Heart left ventricle (tissue), 16 donors: ENCODE measurements at regions not wholly inside any gene's neighbourhood (a gene's known extent, or its start where the extent isn't known, plus 50 kb on each side); places are given as distances from the start of the nearest gene placed in this dataset.

Experiments
- ATAC-seq, 4 donors: fragments of 200-7000 bp; cut with Tn5 transposase; one replicate each; pipeline ENCODE4 v1.9.1; 2020 to 2022; ENCODE audit warnings: moderate library complexity in 4 of 4, mild to moderate bottlenecking in 3 of 4, moderate number of reproducible peaks in 1 of 4
- DNase-seq, 5 donors: peaks; one replicate each; pipeline ENCODE4 v3.0.0-alpha.2; 2020
- H3K27ac ChIP-seq, 12 donors: fragments of 200-600 bp; sonication (generic) in 4 of 12; one replicate each; pipeline versions ENCODE4 v1.5.0 to v1.8.0; 2016 to 2022; ENCODE audit warnings: mild to moderate bottlenecking in 2 of 12
- H3K27me3 ChIP-seq, 9 donors: fragments of 200-600 bp; sonication (generic) in 2 of 9; one replicate each; pipeline versions ENCODE4 v1.5.1 to v1.8.0; 2016 to 2022; ENCODE audit warnings: mild to moderate bottlenecking in 3 of 9
- H3K36me3 ChIP-seq, 9 donors: fragments of 200-600 bp; sonication (generic) in 2 of 9; one replicate each; pipeline versions ENCODE4 v1.5.0 to v1.8.0; 2018 to 2022; ENCODE audit warnings: mild to moderate bottlenecking in 2 of 9
- H3K4me1 ChIP-seq, 12 donors: fragments of 200-600 bp; sonication (generic) in 4 of 12; one replicate each; pipeline versions ENCODE4 v1.5.0 to v1.8.0; 2016 to 2022; ENCODE audit warnings: mild to moderate bottlenecking in 3 of 12
- H3K4me3 ChIP-seq, 12 donors: fragments of 200-600 bp; sonication (generic) in 4 of 12; one replicate each; pipeline versions ENCODE4 v1.5.0 to v1.8.0; 2017 to 2022; ENCODE audit warnings: mild to moderate bottlenecking in 9 of 12, moderate library complexity in 4 of 12
- H3K9me3 ChIP-seq, 12 donors: fragments of 200-600 bp; sonication (generic) in 4 of 12; one replicate each; pipeline versions ENCODE4 v1.5.0 to v1.8.0; 2016 to 2022; ENCODE audit warnings: mild to moderate bottlenecking in 1 of 12
- POLR2A ChIP-seq, 2 donors: fragments of 450-650 bp; IDR thresholded peaks; one replicate each; pipeline ENCODE4 v1.6.1; 2017; ENCODE audit warnings: antibody characterized with exemption in 2 of 2, mild to moderate bottlenecking in 2 of 2, moderate library complexity in 2 of 2
- WGBS, 4 donors: extraction: QIAGEN DNeasy Blood & Tissue Kit in 2 of 4; methylation state at CpG; one replicate each; pipeline versions ENCODE4 v1.1.5 to v1.1.7; 2013 to 2018; 5-methylcytosine and 5-hydroxymethylcytosine counted together
- intact Hi-C, 10 donors: fragments of 100-400 bp; cut with DNase I; formaldehyde crosslinking; loops; one replicate each; pipeline versions ENCODE4 v1.11.1 to v1.14.2; 2022
- TF ChIP-seq, protein P1 (sequence below), 12 donors: fragments of 200-600 bp; sonication (generic) in 4 of 12; IDR thresholded peaks; one replicate each; pipeline versions ENCODE4 v1.5.0 to v1.8.0; 2018 to 2022; ENCODE audit warnings: antibody characterized with exemption in 12 of 12, mild to moderate bottlenecking in 5 of 12
- donor health status: ischemic (EF 13 %, LVEDD 7.1; RV severe dilation, severe dysfunction).
- donor health status: healthy with polysubstance abuse.
- donor health status: DM: no; HTN: yes; CAD: no.
- donor health status: DM: no; HTN: no; CAD: no.
- donor health status: ischemic (EF 25% LVEDD 6.9; RV normal size, moderate dysfunction).
- donor health status: ischemic (EF 25% LVEDD 5.7; RV mildly dilated, moderate dysfunction).
- donor health status: healthy.
- donor health status: DM: yes; HTN: yes; CAD: no.
- donor health status: ischemic (EF 35%, LVEDD 5.7; RV mildly dilated, moderate dysfunction).
- donor health status: nonischemic (EF 11% LVEDD 7.7; RV severe dilation, severe dysfunction).
- donor health status: DM: yes; HTN: yes; CAD: no.
- donor health status: PGD.
- donor health status: ischemic (EF 29% LVEDD 5.4; RV normal size, mild dysfunction).
- donor health status: nonischemic (EF 23%, LVEDD 6.1; RV moderate dilation, normal function).

DNA sequence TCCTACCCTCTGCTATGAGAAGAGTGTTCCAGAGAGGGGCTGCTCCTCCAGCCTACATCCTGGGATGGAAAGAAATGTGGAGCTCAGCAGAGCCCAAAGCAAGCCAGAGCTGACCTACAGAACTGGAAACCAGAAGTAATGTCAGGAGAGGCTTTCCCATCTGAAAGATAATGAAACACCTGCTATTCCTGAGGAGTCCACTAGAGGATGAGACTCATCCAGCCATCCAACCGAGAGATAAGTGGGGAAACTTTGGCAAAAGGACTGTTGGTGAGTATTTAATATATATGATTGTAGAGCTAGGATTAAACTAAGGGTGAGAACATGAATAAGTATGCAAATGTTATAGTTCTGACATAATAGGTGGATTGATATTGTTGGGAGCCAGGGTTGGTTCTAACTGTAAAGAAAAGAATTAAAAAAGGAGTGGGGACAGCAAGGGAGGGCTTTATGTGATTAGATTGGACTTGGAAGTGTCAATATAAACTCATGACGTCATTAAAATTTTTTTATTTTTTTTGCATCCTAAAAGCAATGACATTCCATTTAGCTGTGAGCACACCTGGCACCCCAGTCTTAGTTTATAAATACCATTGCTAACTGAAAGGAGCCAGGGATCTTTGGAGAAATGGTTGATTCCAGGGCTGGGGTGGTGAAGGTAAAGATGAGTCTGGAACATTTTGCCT lies 312.8 kb upstream of the NFE2L3 start:
- H3K9me3 ChIP-seq: no peaks in the 10 kb centered on the region
- TF ChIP-seq, protein P1, sequence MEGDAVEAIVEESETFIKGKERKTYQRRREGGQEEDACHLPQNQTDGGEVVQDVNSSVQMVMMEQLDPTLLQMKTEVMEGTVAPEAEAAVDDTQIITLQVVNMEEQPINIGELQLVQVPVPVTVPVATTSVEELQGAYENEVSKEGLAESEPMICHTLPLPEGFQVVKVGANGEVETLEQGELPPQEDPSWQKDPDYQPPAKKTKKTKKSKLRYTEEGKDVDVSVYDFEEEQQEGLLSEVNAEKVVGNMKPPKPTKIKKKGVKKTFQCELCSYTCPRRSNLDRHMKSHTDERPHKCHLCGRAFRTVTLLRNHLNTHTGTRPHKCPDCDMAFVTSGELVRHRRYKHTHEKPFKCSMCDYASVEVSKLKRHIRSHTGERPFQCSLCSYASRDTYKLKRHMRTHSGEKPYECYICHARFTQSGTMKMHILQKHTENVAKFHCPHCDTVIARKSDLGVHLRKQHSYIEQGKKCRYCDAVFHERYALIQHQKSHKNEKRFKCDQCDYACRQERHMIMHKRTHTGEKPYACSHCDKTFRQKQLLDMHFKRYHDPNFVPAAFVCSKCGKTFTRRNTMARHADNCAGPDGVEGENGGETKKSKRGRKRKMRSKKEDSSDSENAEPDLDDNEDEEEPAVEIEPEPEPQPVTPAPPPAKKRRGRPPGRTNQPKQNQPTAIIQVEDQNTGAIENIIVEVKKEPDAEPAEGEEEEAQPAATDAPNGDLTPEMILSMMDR (IDR thresholded peaks at IDR 0.05): peak in 2 of 12 donors; percentile 6 to 11
- TF ChIP-seq POLR2A (IDR thresholded peaks at IDR 0.05): no peak
- H3K4me3 ChIP-seq: no peak overlapping the region
- H3K27me3 ChIP-seq: no peaks in the 10 kb centered on the region
- no peaks in the 10 kb centered on the region for H3K36me3 ChIP-seq
- H3K4me1 ChIP-seq: peaks cover 3 to 41% (median 19%) of the 10 kb centered on the region in 12 donors
- intact Hi-C loops: no loop called here
- H3K27ac ChIP-seq: peak overlapping the region in 5 of 12 donors; percentile 0 to 82 (median 72)
- 73 to 85% (median 80%) methylated on average over 2 of the region's 2 CpGs for WGBS, 4 donors
- DNase-seq (no peak), ATAC-seq (no peak)

DNA sequence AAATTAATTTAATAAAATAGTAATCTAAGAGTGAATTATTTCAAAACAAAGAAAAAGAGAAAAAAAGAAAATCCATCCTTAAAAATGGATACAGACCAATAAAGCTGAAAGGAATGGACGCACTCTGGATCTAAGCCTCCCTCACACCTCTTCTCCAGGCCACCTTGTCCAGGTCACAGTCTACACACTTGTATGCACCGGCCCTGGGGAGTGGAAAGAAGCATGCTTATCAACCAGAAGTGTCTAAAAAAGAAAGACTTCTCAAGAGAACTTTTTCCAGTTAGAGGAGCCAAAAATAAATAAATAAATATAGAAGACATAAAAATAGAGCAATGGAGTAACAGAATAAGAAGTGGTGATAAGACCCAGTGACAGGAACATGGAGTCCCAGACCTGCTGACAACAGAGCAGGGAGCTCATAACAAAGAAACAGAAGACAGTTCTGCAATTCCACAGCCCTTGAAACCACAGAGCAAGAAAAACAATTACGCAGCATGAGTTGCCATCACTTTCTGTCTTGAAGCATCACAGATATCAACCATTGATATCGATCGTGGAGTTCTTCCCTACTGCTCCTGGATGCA lies 311.7 kb upstream of the NFE2L3 start:
- Histone ChIP-seq H3K9me3 (no peaks in the 10 kb centered on the region), H3K4me1 (peaks cover 3 to 51% (median 19%) of the 10 kb centered on the region in 12 donors), H3K4me3 (no peak overlapping the region), H3K36me3 (no peaks in the 10 kb centered on the region), H3K27ac (peak overlapping the region; percentile 9 to 82 (median 63)), H3K27me3 (no peaks in the 10 kb centered on the region)
- DNase-seq (peak in 1 of 5 donors; percentile 59), ATAC-seq (peak; percentile 91 to 97 (median 96))
- intact Hi-C loops: loop anchor here in 5 of 10 donors (10.0 kb wide), 4 partner anchors 56 to 216 kb away; no protein-coding TSS in a partner anchor
- WGBS, 4 donors: 43 to 55% (median 53%) methylated on average over 5 of the region's 5 CpGs
- no peak for TF ChIP-seq POLR2A (IDR thresholded peaks at IDR 0.05)
- TF ChIP-seq, protein P1 (IDR thresholded peaks at IDR 0.05): no peak

DNA sequence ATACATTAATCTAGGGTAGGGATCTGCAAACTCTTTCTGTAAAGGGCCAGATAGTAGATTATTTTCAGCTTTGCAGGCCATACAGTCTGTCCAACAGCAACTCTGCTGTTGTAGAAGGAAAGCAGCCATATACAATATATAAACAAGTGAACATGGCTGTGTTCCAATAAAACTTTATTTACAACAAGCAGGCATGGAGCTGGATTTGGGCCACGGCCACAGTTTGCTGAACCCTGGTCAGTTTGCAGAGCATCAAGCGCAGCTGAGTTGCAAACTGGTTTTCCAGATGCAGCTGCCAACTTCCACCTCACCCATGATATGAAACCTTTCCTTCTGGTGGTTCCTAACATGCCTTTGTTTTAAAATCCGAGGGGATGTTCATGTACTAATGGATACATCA lies 310.4 kb upstream of the NFE2L3 start:
- Histone ChIP-seq H3K27me3 (no peaks in the 10 kb centered on the region), H3K9me3 (no peaks in the 10 kb centered on the region), H3K36me3 (no peaks in the 10 kb centered on the region), H3K4me1 (peaks cover 5 to 64% (median 23%) of the 10 kb centered on the region in 12 donors), H3K4me3 (no peak overlapping the region), H3K27ac (peak overlapping the region in 11 of 12 donors; percentile 9 to 82 (median 64))
- intact Hi-C loops: loop anchor here in 5 of 10 donors (10.0 kb wide), 4 partner anchors 57 to 217 kb away; no protein-coding TSS in a partner anchor
- TF ChIP-seq, protein P1 (IDR thresholded peaks at IDR 0.05): no peak
- no peak for TF ChIP-seq POLR2A (IDR thresholded peaks at IDR 0.05)
- ATAC-seq (no peak), DNase-seq (no peak)
- WGBS, 4 donors: 82 to 89% (median 85%) methylated on average over 3 of the region's 3 CpGs

DNA sequence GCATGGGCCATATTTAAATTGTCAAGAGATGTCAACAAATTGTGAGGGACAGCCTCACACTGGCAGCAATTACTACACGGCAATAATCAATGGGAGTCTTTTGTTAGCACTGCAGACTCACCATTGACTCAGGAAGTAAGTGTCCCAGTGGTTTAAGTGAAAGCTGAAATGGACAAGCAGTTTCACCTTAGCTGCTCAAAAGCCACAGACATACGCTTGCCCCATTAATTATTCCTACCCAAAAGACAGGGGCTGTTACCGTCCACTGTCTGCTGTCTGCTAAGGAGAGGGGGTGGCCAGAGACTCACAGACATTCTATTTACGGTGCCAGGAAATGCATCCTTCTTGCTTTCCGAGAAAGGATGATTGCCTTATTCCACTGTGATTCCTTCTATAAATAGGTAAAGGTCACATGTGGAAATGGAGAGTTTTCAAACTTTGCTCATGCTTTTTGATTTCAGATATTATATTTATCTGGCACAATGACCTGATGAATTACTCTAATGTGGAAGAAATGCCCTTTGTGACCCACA lies 309.7 kb upstream of the NFE2L3 start:
- H3K4me1 ChIP-seq: peaks cover 5 to 71% (median 27%) of the 10 kb centered on the region in 12 donors
- ATAC-seq: peak in 2 of 4 donors; percentile 3 to 43
- WGBS, 4 donors: 29 to 39% (median 35%) methylated on average over 5 of the region's 5 CpGs

More for the DNA sequence above, 309.7 kb upstream of the NFE2L3 start:
- intact Hi-C loops: loop anchor here in 5 of 10 donors (10.0 kb wide), 4 partner anchors 57 to 217 kb away; no protein-coding TSS in a partner anchor
- no peak for DNase-seq
- H3K36me3 ChIP-seq: no peaks in the 10 kb centered on the region
- peak overlapping the region in 10 of 12 donors; percentile 9 to 82 (median 68) for H3K27ac ChIP-seq
- H3K4me3 ChIP-seq: no peak overlapping the region
- H3K9me3 ChIP-seq: no peaks in the 10 kb centered on the region
- TF ChIP-seq, protein P1 (IDR thresholded peaks at IDR 0.05): no peak
- TF ChIP-seq POLR2A (IDR thresholded peaks at IDR 0.05): no peak
- H3K27me3 ChIP-seq: no peaks in the 10 kb centered on the region
